ENCODE measurements at regions not wholly inside any gene's neighbourhood (a gene's known extent, or its start where the extent isn't known, plus 50 kb on each side); places are given as distances from the start of the nearest gene placed in this dataset.

DNA sequence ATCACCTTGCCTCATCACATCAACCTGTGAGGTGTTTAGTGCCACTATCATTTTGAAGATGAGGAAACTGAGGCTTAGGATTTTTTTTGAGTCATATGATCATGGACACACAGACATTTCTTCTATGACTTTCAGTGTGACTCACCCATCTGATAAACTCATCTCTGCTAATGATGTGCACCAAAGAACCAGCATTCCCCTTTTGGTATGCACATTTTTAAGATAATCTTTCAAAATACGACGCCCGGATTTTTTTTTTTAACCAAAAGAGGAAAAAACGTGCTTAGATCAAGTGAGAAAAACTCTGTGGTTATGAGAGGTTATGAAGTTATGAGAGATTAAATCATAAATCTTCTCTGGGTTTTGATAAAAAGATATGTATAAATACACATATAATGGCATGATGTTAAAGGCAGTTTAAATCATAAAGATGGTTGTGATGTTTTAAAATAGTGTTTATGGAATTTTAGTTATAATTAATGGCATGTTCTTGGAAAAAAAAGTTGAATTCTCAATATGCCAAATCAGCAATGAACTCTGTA is 948.1 kb downstream of the TMTC2 start:
- TF ChIP-seq, protein P1, sequence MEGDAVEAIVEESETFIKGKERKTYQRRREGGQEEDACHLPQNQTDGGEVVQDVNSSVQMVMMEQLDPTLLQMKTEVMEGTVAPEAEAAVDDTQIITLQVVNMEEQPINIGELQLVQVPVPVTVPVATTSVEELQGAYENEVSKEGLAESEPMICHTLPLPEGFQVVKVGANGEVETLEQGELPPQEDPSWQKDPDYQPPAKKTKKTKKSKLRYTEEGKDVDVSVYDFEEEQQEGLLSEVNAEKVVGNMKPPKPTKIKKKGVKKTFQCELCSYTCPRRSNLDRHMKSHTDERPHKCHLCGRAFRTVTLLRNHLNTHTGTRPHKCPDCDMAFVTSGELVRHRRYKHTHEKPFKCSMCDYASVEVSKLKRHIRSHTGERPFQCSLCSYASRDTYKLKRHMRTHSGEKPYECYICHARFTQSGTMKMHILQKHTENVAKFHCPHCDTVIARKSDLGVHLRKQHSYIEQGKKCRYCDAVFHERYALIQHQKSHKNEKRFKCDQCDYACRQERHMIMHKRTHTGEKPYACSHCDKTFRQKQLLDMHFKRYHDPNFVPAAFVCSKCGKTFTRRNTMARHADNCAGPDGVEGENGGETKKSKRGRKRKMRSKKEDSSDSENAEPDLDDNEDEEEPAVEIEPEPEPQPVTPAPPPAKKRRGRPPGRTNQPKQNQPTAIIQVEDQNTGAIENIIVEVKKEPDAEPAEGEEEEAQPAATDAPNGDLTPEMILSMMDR (conservative IDR thresholded peaks at IDR 0.05): no peak
- TF ChIP-seq ZFX (IDR thresholded peaks at IDR 0.05): no peak
